Mesothelial cell of epicardium (in vitro differentiated cells): ENCODE measurements at regions not wholly inside any gene's neighbourhood (a gene's known extent, or its start where the extent isn't known, plus 50 kb on each side); places are given as distances from the start of the nearest gene placed in this dataset.

Source experiments
- DNase-seq, 2 experiments: peaks; one replicate each; pipeline ENCODE4 v3.0.0; 2021; ENCODE audit warnings: low spot score in 2 of 2; ENCODE audit not compliant: unreplicated experiment in 2 of 2
- H3K27ac Mint-ChIP-seq: 2 replicates; pipeline ENCODE4 v1.8.0; 2021; ENCODE audit warnings: mixed read lengths
- H3K27me3 Mint-ChIP-seq: 2 replicates; pipeline ENCODE4 v1.8.0; 2021; ENCODE audit warnings: low read depth, mixed read lengths
- H3K36me3 Mint-ChIP-seq: 2 replicates; pipeline ENCODE4 v1.8.0; 2021; ENCODE audit warnings: mixed read lengths
- H3K4me1 Mint-ChIP-seq: 2 replicates; pipeline ENCODE4 v1.8.0; 2021; ENCODE audit warnings: mixed read lengths
- H3K4me3 Mint-ChIP-seq: 2 replicates; pipeline ENCODE4 v1.8.0; 2021; ENCODE audit warnings: mild to moderate bottlenecking, moderate library complexity, mixed read lengths
- H3K9me3 Mint-ChIP-seq: 2 replicates; pipeline ENCODE4 v1.8.0; 2021; ENCODE audit warnings: mixed read lengths
- CTCF ChIP-seq: fragments of 200-600 bp; sonication (generic); IDR thresholded peaks from one replicate; pipeline ENCODE4 v1.5.0; 2021; ENCODE audit warnings: antibody characterized with exemption; ENCODE audit not compliant: unreplicated experiment

DNA sequence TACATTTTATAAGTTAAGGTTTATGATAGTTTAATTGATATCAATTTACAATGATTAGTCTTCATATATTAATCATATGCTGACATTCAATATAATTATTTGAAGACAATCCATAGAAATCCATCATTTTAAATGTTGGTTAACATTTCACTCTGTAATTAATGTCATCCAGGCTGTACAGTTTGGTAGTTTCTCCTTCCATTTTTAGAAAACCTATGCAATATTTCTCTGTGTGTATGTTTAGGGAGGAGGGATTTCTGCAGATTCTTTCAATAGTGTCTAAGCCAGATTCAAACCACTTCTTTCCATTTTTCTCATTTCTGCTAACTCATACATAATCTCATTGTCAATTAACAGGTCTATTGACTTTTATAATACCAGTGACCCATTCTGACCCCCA is 1159.0 kb upstream of the ATXN8OS start:
- Mint-ChIP-seq H3K4me3 (no peak overlapping the region), H3K4me1 (no peaks in the 10 kb centered on the region), H3K9me3 (peaks cover 17% of the 10 kb centered on the region), H3K27ac (no peak overlapping the region), H3K36me3 (no peaks in the 10 kb centered on the region), H3K27me3 (no peaks in the 10 kb centered on the region)
- no peak for DNase-seq
- TF ChIP-seq CTCF: no peak

GRCh38 chr13:68944272-68944671 is 1163.4 kb upstream of the ATXN8OS start:
- peaks cover 8% of the 10 kb centered on the region for H3K4me1 Mint-ChIP-seq
- peaks cover 22% of the 10 kb centered on the region for H3K9me3 Mint-ChIP-seq
- H3K27ac Mint-ChIP-seq: no peak overlapping the region
- no peak for TF ChIP-seq CTCF
- H3K27me3 Mint-ChIP-seq: no peaks in the 10 kb centered on the region
- H3K36me3 Mint-ChIP-seq: no peaks in the 10 kb centered on the region
- H3K4me3 Mint-ChIP-seq: no peak overlapping the region
- no peak for DNase-seq

GRCh38 chr13:68940049-68940448 is 1167.6 kb upstream of the ATXN8OS start:
- H3K36me3 Mint-ChIP-seq: peaks cover 6% of the 10 kb centered on the region
- peak overlapping the region; percentile 30 for H3K27ac Mint-ChIP-seq
- H3K4me1 Mint-ChIP-seq: peaks cover 8% of the 10 kb centered on the region
- no peaks in the 10 kb centered on the region for H3K27me3 Mint-ChIP-seq
- peaks cover 31% of the 10 kb centered on the region for H3K9me3 Mint-ChIP-seq
- DNase-seq: no peak
- no peak overlapping the region for H3K4me3 Mint-ChIP-seq
- no peak for TF ChIP-seq CTCF

- no peak overlapping the region for H3K27ac Mint-ChIP-seq
- TF ChIP-seq CTCF: no peak
- peaks cover 8% of the 10 kb centered on the region for H3K4me1 Mint-ChIP-seq
- H3K36me3 Mint-ChIP-seq: peaks cover 6% of the 10 kb centered on the region
- no peak for DNase-seq
- H3K4me3 Mint-ChIP-seq: no peak overlapping the region
- no peaks in the 10 kb centered on the region for H3K27me3 Mint-ChIP-seq
- peaks cover 40% of the 10 kb centered on the region for H3K9me3 Mint-ChIP-seq
Observed at GRCh38 chr13:68938639-68939038, 1169.0 kb upstream of the ATXN8OS start.

DNA sequence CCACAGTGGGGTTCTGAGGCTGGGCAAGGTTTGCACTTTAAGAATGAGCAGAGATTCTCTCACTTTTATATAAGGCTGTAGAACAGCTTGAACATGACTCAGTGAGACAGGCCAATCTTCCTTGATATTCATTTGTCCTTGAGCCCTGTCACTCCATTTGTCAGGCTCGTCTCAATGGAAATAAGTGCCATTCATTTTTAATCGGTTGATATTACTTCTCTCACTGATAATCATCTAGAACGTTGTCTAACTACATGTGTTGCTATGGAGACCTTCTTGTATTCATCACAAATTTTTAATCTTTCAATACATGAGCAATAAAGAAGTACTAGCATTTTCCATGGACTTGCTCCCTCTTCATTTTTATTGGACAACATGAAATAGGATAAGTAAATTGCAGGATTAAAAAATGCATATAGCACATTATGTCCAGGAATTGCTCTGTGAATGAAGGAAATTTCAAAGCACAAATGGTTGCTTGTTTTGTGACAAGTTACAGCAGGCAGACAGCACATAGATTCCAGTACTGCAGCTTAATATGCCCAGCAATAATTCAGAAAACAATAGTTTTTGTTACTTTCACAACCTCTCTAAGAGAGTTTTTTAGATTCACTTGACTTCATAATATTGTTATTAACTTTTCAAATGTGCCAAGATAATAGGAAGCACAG is 1178.4 kb upstream of the ATXN8OS start:
- TF ChIP-seq CTCF: no peak
- H3K4me3 Mint-ChIP-seq: no peak overlapping the region
- H3K27ac Mint-ChIP-seq: peak overlapping the region; percentile 25
- no peaks in the 10 kb centered on the region for H3K27me3 Mint-ChIP-seq
- peaks cover 14% of the 10 kb centered on the region for H3K4me1 Mint-ChIP-seq
- H3K9me3 Mint-ChIP-seq: peaks cover 11% of the 10 kb centered on the region
- DNase-seq: no peak
- H3K36me3 Mint-ChIP-seq: no peaks in the 10 kb centered on the region
